DND-41 (cell line): ENCODE measurements at regions not wholly inside any gene's neighbourhood (a gene's known extent, or its start where the extent isn't known, plus 50 kb on each side); places are given as distances from the start of the nearest gene placed in this dataset.

ENCODE experiments used
- ATAC-seq: fragments of 200-7000 bp; cut with Tn5 transposase; 3 replicates; pipeline ENCODE4 v1.9.1; 2021; ENCODE audit warnings: low read depth; ENCODE audit not compliant: insufficient read depth
- DNase-seq: peaks from one replicate; pipeline ENCODE4 v3.0.0-alpha.2; 2020
- H2AFZ ChIP-seq: 2 replicates; pipeline ENCODE4 v1.6.0; 2012; ENCODE audit warnings: low read depth, low read length
- H3K27ac ChIP-seq: 2 replicates; pipeline ENCODE4 v1.5.1; 2012; ENCODE audit warnings: low read length, inconsistent platforms
- H3K27me3 ChIP-seq: fragments of 200-600 bp; sonication (generic); 2 replicates; pipeline ENCODE4 v1.6.0; 2012; ENCODE audit warnings: low read length, mild to moderate bottlenecking, inconsistent platforms; ENCODE audit not compliant: insufficient read depth, poor library complexity
- H3K36me3 ChIP-seq: 2 replicates; pipeline ENCODE4 v1.5.1; 2012; ENCODE audit warnings: low read length, inconsistent platforms; ENCODE audit not compliant: insufficient read depth
- H3K4me1 ChIP-seq: 2 replicates; pipeline ENCODE4 v1.5.1; 2012; ENCODE audit warnings: mild to moderate bottlenecking, low read length; ENCODE audit not compliant: insufficient read depth
- H3K4me2 ChIP-seq: 2 replicates; pipeline ENCODE4 v1.6.0; 2012; ENCODE audit warnings: mild to moderate bottlenecking, moderate library complexity, low read length, inconsistent platforms; ENCODE audit not compliant: insufficient read depth
- H3K4me3 ChIP-seq, 2 experiments: fragments of 200-600 bp in 1 of 2; shearing (Covaris generic) in 1 of 2; 2 replicates each; pipeline ENCODE4 v1.5.1; 2012 to 2016; ENCODE audit warnings: inconsistent platforms in 2 of 2, low read length in 2 of 2, mild to moderate bottlenecking in 2 of 2, low read depth in 1 of 2, moderate library complexity in 1 of 2
- H3K79me2 ChIP-seq: 2 replicates; pipeline ENCODE4 v1.6.0; 2012; ENCODE audit warnings: low read length, inconsistent platforms; ENCODE audit not compliant: insufficient read depth
- H3K9ac ChIP-seq: 2 replicates; pipeline ENCODE4 v1.6.0; 2012; ENCODE audit warnings: low read depth, mild to moderate bottlenecking, inconsistent platforms, low read length, moderate library complexity
- H3K9me3 ChIP-seq: 2 replicates; pipeline ENCODE4 v1.5.1; 2012; ENCODE audit warnings: low read length, moderate library complexity, mild to moderate bottlenecking, inconsistent platforms; ENCODE audit not compliant: insufficient read depth, severe bottlenecking
- H4K20me1 ChIP-seq: 2 replicates; pipeline ENCODE4 v1.6.0; 2012; ENCODE audit warnings: low read length; ENCODE audit not compliant: insufficient read depth
- EZH2 ChIP-seq: IDR thresholded peaks from 3 replicates; pipeline ENCODE4 v1.6.1; 2012; ENCODE audit warnings: borderline replicate concordance, low read depth, mild to moderate bottlenecking, moderate library complexity, low read length, inconsistent platforms; ENCODE audit not compliant: severe bottlenecking
- TF ChIP-seq, protein P1 (sequence below): IDR thresholded peaks from 2 replicates; pipeline ENCODE4 v1.5.1; 2012; ENCODE audit warnings: borderline replicate concordance, low read length, moderate library complexity, mild to moderate bottlenecking; ENCODE audit not compliant: poor library complexity, severe bottlenecking; ENCODE audit errors: extremely low read depth

DNA sequence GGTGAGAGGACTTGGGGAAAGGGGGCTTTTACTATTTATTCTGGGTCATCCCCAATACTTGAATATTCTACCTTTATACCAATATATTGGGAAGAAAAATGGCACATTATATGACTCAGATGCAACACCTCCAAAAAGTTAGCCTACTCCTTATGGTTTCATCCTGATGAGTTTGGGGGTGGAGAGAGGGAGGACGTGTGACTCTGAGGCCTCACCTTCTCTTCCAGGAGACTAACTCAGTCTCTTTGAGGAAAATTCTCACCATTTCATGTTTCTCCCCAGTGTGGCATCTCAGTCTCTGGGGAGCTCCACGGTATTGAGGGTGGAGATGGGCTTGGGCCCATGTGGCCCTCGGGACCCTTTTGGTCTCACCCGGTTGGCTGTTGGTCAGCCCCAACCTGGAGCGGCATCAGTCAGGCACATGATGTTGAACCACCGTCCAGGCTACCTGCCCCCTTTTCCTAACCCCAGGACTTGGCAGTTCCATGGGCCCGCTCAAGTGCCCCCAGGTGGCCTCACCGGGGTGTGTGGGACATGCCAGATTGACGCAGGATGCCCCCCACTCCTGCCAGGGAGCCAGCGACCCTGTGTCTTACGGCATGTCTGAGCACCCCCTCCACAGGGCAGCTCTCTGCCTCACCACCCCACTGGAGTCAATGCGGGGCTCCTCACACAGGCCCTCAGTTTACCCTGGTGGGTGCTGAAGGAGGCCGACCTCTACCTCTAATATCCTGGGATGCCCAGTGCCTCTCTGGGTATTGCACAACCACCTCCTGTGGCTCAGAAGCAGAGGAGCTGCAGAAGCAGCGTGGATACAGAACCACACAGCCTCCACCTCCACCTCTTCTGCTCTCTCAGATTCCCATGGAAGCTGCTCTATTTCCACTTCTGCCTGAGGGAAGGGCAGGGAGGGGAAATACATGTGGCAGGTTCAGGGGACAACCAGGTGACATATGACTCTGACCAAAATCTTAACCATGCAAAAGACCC, 297.4 kb downstream of the EIPR1 start:
- H3K4me3 ChIP-seq = no peak overlapping the region
- H4K20me1 ChIP-seq = no peaks in the 10 kb centered on the region
- TF ChIP-seq EZH2 = no peak
- TF ChIP-seq, protein P1, sequence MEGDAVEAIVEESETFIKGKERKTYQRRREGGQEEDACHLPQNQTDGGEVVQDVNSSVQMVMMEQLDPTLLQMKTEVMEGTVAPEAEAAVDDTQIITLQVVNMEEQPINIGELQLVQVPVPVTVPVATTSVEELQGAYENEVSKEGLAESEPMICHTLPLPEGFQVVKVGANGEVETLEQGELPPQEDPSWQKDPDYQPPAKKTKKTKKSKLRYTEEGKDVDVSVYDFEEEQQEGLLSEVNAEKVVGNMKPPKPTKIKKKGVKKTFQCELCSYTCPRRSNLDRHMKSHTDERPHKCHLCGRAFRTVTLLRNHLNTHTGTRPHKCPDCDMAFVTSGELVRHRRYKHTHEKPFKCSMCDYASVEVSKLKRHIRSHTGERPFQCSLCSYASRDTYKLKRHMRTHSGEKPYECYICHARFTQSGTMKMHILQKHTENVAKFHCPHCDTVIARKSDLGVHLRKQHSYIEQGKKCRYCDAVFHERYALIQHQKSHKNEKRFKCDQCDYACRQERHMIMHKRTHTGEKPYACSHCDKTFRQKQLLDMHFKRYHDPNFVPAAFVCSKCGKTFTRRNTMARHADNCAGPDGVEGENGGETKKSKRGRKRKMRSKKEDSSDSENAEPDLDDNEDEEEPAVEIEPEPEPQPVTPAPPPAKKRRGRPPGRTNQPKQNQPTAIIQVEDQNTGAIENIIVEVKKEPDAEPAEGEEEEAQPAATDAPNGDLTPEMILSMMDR = no peak
- ATAC-seq (no peak), DNase-seq (no peak)
- no peak overlapping the region for H3K4me2 ChIP-seq
- no peaks in the 10 kb centered on the region for H3K27me3 ChIP-seq
- H3K79me2 ChIP-seq = no peaks in the 10 kb centered on the region
- H2AFZ ChIP-seq = no peak overlapping the region
- H3K4me1 ChIP-seq = no peaks in the 10 kb centered on the region
- no peaks in the 10 kb centered on the region for H3K9me3 ChIP-seq
- H3K36me3 ChIP-seq = no peaks in the 10 kb centered on the region
- no peak overlapping the region for H3K9ac ChIP-seq
- H3K27ac ChIP-seq = no peak overlapping the region

DNA sequence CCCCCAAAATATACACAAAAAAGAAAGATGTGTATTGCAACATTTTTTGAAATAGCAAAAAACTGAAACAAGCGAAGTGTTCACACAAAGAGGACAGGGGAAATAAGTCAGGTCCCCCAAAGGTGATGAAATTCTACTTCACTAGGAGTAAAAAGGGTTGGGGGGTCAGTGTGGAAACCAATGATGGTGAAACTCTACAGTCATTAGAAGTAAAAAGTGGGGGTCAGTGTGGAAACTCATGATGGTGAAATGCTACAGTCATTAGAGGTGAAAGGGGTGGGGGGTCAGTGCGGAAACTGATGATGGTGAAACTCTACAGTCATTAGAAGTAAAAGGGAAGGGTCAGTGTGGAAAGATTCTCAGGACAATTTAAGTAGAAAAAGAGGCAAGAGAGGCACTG, 298.2 kb downstream of the EIPR1 start:
- no peak for ATAC-seq
- H2AFZ ChIP-seq = no peak overlapping the region
- no peaks in the 10 kb centered on the region for H3K27me3 ChIP-seq
- H4K20me1 ChIP-seq = no peaks in the 10 kb centered on the region
- H3K4me2 ChIP-seq = no peak overlapping the region
- no peaks in the 10 kb centered on the region for H3K4me1 ChIP-seq
- no peak overlapping the region for H3K27ac ChIP-seq
- H3K9ac ChIP-seq = no peak overlapping the region
- H3K9me3 ChIP-seq = no peaks in the 10 kb centered on the region
- TF ChIP-seq EZH2 = no peak
- TF ChIP-seq, protein P1 = no peak
- no peaks in the 10 kb centered on the region for H3K79me2 ChIP-seq
- no peaks in the 10 kb centered on the region for H3K36me3 ChIP-seq
- H3K4me3 ChIP-seq = no peak overlapping the region
- DNase-seq = no peak

DNA sequence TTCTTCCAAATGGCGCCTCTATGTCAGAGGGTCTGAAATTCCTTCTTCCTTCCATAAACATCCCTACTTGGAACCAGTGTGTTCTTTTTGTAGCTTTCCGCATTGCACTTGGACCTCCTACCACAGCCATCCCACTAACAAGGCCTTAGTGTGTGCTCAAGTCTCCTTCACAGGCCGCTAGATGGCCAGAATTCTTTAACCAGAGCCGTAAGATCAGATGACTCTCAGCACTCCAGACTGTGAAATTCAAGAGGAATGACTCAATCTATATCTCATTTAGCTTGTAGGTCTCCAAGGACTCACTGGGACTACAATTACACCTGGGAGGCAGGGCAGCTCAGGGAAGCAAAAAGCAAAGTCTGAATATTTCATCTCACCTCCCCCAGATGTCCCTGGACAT, 298.9 kb downstream of the EIPR1 start:
- Histone ChIP-seq H2AFZ (no peak overlapping the region), H3K9ac (no peak overlapping the region), H3K27ac (no peak overlapping the region), H4K20me1 (no peaks in the 10 kb centered on the region), H3K4me3 (no peak overlapping the region), H3K36me3 (no peaks in the 10 kb centered on the region), H3K9me3 (no peaks in the 10 kb centered on the region), H3K4me1 (no peaks in the 10 kb centered on the region), H3K79me2 (no peaks in the 10 kb centered on the region), H3K4me2 (no peak overlapping the region), H3K27me3 (no peaks in the 10 kb centered on the region)
- no peak for TF ChIP-seq EZH2
- TF ChIP-seq, protein P1 = no peak
- no peak for DNase-seq
- no peak for ATAC-seq
